Breast epithelium (tissue), 4 donors: ENCODE measurements at regions not wholly inside any gene's neighbourhood (a gene's known extent, or its start where the extent isn't known, plus 50 kb on each side); places are given as distances from the start of the nearest gene placed in this dataset.

ENCODE experiments used
- DNase-seq, 2 donors: peaks; one replicate each; pipeline ENCODE4 v3.0.0-alpha.2; 2019; ENCODE audit warnings: low spot score in 2 of 2
- H3K27ac ChIP-seq, 2 donors: fragments of 200-600 bp; sonication (generic) in 1 of 2; one replicate each; pipeline ENCODE4 v1.5.1; 2016 to 2019; ENCODE audit warnings: mild to moderate bottlenecking in 1 of 2
- H3K27me3 ChIP-seq, 2 donors: fragments of 200-600 bp; sonication (generic) in 1 of 2; one replicate each; pipeline versions ENCODE4 v1.5.1 to v1.6.0; 2017 to 2019; ENCODE audit warnings: control low read depth in 1 of 2, mild to moderate bottlenecking in 1 of 2
- H3K36me3 ChIP-seq: fragments of 200-600 bp; one replicate; pipeline ENCODE4 v1.5.1; 2019
- H3K4me1 ChIP-seq, 2 donors: fragments of 200-600 bp; sonication (generic); one replicate each; pipeline ENCODE4 v1.5.1; 2016 to 2019; ENCODE audit warnings: control low read depth in 1 of 2
- H3K4me3 ChIP-seq, 3 donors: fragments of 200-600 bp; sonication (generic); 1 replicate in 2 of 3; 2 replicates in 1 of 3; pipeline ENCODE4 v1.5.1; 2016 to 2019; ENCODE audit warnings: mild to moderate bottlenecking in 3 of 3, moderate library complexity in 2 of 3
- H3K9me3 ChIP-seq, 2 donors: fragments of 200-600 bp; sonication (generic) in 1 of 2; one replicate each; pipeline ENCODE4 v1.5.1; 2016 to 2019; ENCODE audit warnings: control low read depth in 1 of 2
- POLR2A ChIP-seq: fragments of 450-650 bp; IDR thresholded peaks from one replicate; pipeline ENCODE4 v1.6.1; 2016; ENCODE audit warnings: antibody characterized with exemption, mild to moderate bottlenecking, moderate library complexity
- POLR2AphosphoS5 ChIP-seq, 3 donors: sonication (generic); formaldehyde crosslinking; IDR thresholded peaks; one replicate each; pipeline ENCODE4 v1.6.1; 2017; ENCODE audit warnings: antibody characterized with exemption in 3 of 3
- intact Hi-C: fragments of 100-400 bp; cut with DNase I; formaldehyde crosslinking; loops from one replicate; pipeline ENCODE4 v1.15.1; 2023; ENCODE audit warnings: low total_unique reads
- TF ChIP-seq, protein P1 (sequence below), 3 donors: fragments of 450-650 bp; IDR thresholded peaks; one replicate each; pipeline ENCODE4 v1.5.1; 2016 to 2017; ENCODE audit warnings: antibody characterized with exemption in 3 of 3, mild to moderate bottlenecking in 3 of 3, moderate library complexity in 3 of 3

DNA sequence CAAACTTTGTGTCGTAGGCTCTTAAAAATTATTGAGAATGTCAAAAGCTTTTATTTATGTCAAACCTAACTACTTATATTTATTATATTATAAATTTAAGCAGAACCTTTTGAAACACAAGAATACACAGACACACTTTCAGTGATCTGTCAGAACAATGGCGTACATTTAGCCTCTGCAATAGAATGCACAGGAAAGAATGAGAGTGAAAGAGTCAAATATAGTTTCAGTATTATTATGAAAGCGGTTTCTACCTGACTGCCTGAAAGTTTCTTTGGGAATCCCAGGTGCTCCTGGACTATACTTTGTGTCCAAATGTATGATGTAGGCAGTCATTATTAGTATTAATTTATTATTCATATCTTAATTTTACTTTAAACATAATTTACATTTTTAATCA lies 872.0 kb upstream of the AGA start:
- intact Hi-C loops, result loop anchor here (1.0 kb wide), 1 partner anchor 17 kb away; no protein-coding TSS in a partner anchor
- Histone ChIP-seq H3K9me3 (peaks cover under 1 to 3% of the 10 kb centered on the region in 2 donors), H3K36me3 (no peaks in the 10 kb centered on the region), H3K27ac (no peak overlapping the region), H3K4me1 (no peaks in the 10 kb centered on the region), H3K27me3 (no peaks in the 10 kb centered on the region), H3K4me3 (no peak overlapping the region)
- TF ChIP-seq POLR2A, result no peak
- DNase-seq, result no peak

- no peaks in the 10 kb centered on the region for H3K4me1 ChIP-seq
- DNase-seq, result no peak
- intact Hi-C loops, result no loop called here
- H3K36me3 ChIP-seq, result no peaks in the 10 kb centered on the region
- peaks cover 7% of the 10 kb centered on the region in 2 donors for H3K9me3 ChIP-seq
- H3K4me3 ChIP-seq, result no peak overlapping the region
- no peak for TF ChIP-seq POLR2A
- TF ChIP-seq POLR2AphosphoS5 (IDR thresholded peaks at IDR 0.05), result no peak
- TF ChIP-seq, protein P1, sequence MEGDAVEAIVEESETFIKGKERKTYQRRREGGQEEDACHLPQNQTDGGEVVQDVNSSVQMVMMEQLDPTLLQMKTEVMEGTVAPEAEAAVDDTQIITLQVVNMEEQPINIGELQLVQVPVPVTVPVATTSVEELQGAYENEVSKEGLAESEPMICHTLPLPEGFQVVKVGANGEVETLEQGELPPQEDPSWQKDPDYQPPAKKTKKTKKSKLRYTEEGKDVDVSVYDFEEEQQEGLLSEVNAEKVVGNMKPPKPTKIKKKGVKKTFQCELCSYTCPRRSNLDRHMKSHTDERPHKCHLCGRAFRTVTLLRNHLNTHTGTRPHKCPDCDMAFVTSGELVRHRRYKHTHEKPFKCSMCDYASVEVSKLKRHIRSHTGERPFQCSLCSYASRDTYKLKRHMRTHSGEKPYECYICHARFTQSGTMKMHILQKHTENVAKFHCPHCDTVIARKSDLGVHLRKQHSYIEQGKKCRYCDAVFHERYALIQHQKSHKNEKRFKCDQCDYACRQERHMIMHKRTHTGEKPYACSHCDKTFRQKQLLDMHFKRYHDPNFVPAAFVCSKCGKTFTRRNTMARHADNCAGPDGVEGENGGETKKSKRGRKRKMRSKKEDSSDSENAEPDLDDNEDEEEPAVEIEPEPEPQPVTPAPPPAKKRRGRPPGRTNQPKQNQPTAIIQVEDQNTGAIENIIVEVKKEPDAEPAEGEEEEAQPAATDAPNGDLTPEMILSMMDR (IDR thresholded peaks at IDR 0.05), result no peak
- H3K27ac ChIP-seq, result no peak overlapping the region
- no peaks in the 10 kb centered on the region for H3K27me3 ChIP-seq
These were observed 874.0 kb upstream of the AGA start for GRCh38 chr4:178316211-178316610.

- Histone ChIP-seq H3K36me3 (no peaks in the 10 kb centered on the region), H3K27me3 (no peaks in the 10 kb centered on the region), H3K4me1 (no peaks in the 10 kb centered on the region), H3K9me3 (peaks cover 7% of the 10 kb centered on the region in 2 donors), H3K27ac (no peak overlapping the region), H3K4me3 (no peak overlapping the region)
- no peak for DNase-seq
- intact Hi-C loops, result no loop called here
- TF ChIP-seq, protein P1 (IDR thresholded peaks at IDR 0.05), result no peak
- TF ChIP-seq POLR2AphosphoS5 (IDR thresholded peaks at IDR 0.05), result no peak
- no peak for TF ChIP-seq POLR2A
These were observed 877.8 kb upstream of the AGA start for GRCh38 chr4:178320003-178320402.

GRCh38 chr4:178322524-178323183 lies 880.4 kb upstream of the AGA start:
- no peak for DNase-seq
- Histone ChIP-seq H3K4me1 (no peaks in the 10 kb centered on the region), H3K27me3 (no peaks in the 10 kb centered on the region), H3K4me3 (no peak overlapping the region), H3K27ac (no peak overlapping the region), H3K9me3 (peaks cover 7% of the 10 kb centered on the region in 2 donors), H3K36me3 (no peaks in the 10 kb centered on the region)
- TF ChIP-seq POLR2AphosphoS5 (IDR thresholded peaks at IDR 0.05) (no peak), POLR2A (no peak)
- TF ChIP-seq, protein P1 (IDR thresholded peaks at IDR 0.05), result no peak
- intact Hi-C loops, result no loop called here

DNA sequence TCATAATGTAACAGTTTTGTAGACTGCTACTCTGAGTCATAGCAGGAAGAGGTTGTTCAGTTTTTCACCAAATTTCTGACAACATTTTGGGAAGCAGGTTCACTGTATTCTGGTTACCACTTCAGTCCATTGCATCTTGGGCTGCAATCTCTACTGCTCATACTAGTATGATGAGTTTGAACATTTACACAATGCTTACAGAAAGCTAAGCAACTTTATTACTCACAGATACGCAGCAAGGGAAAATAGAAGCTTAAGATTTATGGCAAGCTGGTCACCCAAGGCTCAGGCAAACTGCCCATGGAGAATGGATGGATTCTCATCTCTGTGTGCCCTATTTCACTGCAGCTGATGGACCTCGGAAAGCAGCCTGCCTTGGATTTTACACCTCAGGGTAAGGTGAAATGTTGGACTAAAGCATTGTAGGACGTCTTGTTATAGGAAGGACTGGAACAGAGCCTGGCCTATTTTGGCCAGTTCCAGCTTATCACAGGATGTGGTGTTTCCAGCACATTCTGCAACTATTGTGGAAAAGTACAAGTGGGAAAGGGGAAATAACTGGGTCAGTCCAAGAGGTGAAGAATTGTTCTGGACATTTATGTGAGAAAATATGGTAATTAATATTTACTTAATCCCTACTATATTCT lies 887.1 kb upstream of the AGA start:
- no peak overlapping the region for H3K4me3 ChIP-seq
- no peak for TF ChIP-seq POLR2A
- TF ChIP-seq, protein P1 (IDR thresholded peaks at IDR 0.05), result no peak
- TF ChIP-seq POLR2AphosphoS5 (IDR thresholded peaks at IDR 0.05), result no peak
- intact Hi-C loops, result no loop called here

More for the DNA sequence above, 887.1 kb upstream of the AGA start:
- Histone ChIP-seq H3K9me3 (no peaks in the 10 kb centered on the region), H3K36me3 (no peaks in the 10 kb centered on the region), H3K27me3 (no peaks in the 10 kb centered on the region), H3K27ac (no peak overlapping the region), H3K4me1 (no peaks in the 10 kb centered on the region)
- DNase-seq, result no peak
